H9 (cell line): ENCODE measurements at regions not wholly inside any gene's neighbourhood (a gene's known extent, or its start where the extent isn't known, plus 50 kb on each side); places are given as distances from the start of the nearest gene placed in this dataset.

Experiments
- DNase-seq: peaks from one replicate; pipeline ENCODE4 v3.0.0-alpha.2; 2017
- H2AFZ ChIP-seq: one replicate; pipeline ENCODE4 v1.6.1; 2013; ENCODE audit warnings: mild to moderate bottlenecking, low read length, control low read depth, moderate library complexity
- H2AK5ac ChIP-seq: 2 replicates; pipeline ENCODE4 v1.6.1; 2013; ENCODE audit warnings: low read length, control low read depth, mixed read lengths; ENCODE audit not compliant: insufficient read length
- H2BK120ac ChIP-seq: one replicate; pipeline ENCODE4 v1.6.1; 2013; ENCODE audit warnings: low read depth, mild to moderate bottlenecking, low read length, control low read depth, inconsistent platforms; ENCODE audit not compliant: poor library complexity, severe bottlenecking
- H2BK12ac ChIP-seq: 2 replicates; pipeline ENCODE4 v1.6.1; 2013; ENCODE audit warnings: low read length, control low read depth, mixed read lengths, low read depth; ENCODE audit not compliant: insufficient read length
- H2BK15ac ChIP-seq: 2 replicates; pipeline ENCODE4 v1.6.1; 2013; ENCODE audit warnings: low read depth, low read length, control low read depth
- H2BK20ac ChIP-seq: one replicate; pipeline ENCODE4 v1.6.1; 2013; ENCODE audit warnings: low read depth, mild to moderate bottlenecking, low read length, control low read depth, inconsistent platforms; ENCODE audit not compliant: poor library complexity, severe bottlenecking
- H2BK5ac ChIP-seq: 2 replicates; pipeline ENCODE4 v1.6.1; 2013; ENCODE audit warnings: low read length, control low read depth, mixed read lengths; ENCODE audit not compliant: insufficient read length
- H3K14ac ChIP-seq: 2 replicates; pipeline ENCODE4 v1.6.1; 2013; ENCODE audit warnings: low read length, control low read depth; ENCODE audit not compliant: insufficient read depth
- H3K18ac ChIP-seq: 2 replicates; pipeline ENCODE4 v1.6.1; 2013; ENCODE audit warnings: low read depth, mild to moderate bottlenecking, mixed read lengths, low read length, control low read depth; ENCODE audit not compliant: insufficient read length
- H3K23ac ChIP-seq: 2 replicates; pipeline ENCODE4 v1.6.1; 2013; ENCODE audit warnings: low read length, control low read depth, mixed read lengths, low read depth; ENCODE audit not compliant: insufficient read length
- H3K23me2 ChIP-seq: 2 replicates; pipeline ENCODE4 v1.6.1; 2013; ENCODE audit warnings: low read depth, mild to moderate bottlenecking, mixed read lengths, low read length, control low read depth; ENCODE audit not compliant: insufficient read length, poor library complexity, severe bottlenecking
- H3K27ac ChIP-seq: 2 replicates; pipeline ENCODE4 v1.5.1; 2013; ENCODE audit warnings: low read length, control low read depth, mixed read lengths, low read depth; ENCODE audit not compliant: insufficient read length
- H3K27me3 ChIP-seq: 2 replicates; pipeline ENCODE4 v1.6.1; 2013; ENCODE audit warnings: low read length, control low read depth, inconsistent platforms; ENCODE audit not compliant: insufficient read depth
- H3K4ac ChIP-seq: 2 replicates; pipeline ENCODE4 v1.6.1; 2013; ENCODE audit warnings: low read depth, mild to moderate bottlenecking, control low read depth, inconsistent platforms, low read length, moderate library complexity
- H3K4me1 ChIP-seq: 2 replicates; pipeline ENCODE4 v1.6.1; 2013; ENCODE audit warnings: low read length, control low read depth, inconsistent platforms; ENCODE audit not compliant: insufficient read depth
- H3K4me2 ChIP-seq: 2 replicates; pipeline ENCODE4 v1.6.1; 2013; ENCODE audit warnings: low read length, control low read depth, mixed read lengths; ENCODE audit not compliant: insufficient read length, insufficient read depth
- H3K56ac ChIP-seq: 2 replicates; pipeline ENCODE4 v1.6.1; 2013; ENCODE audit warnings: low read depth, mild to moderate bottlenecking, mixed read lengths, low read length, control low read depth; ENCODE audit not compliant: insufficient read length
- H3K79me1 ChIP-seq: 2 replicates; pipeline ENCODE4 v1.6.1; 2013; ENCODE audit warnings: low read depth, mild to moderate bottlenecking, moderate library complexity, low read length, control low read depth, inconsistent platforms; ENCODE audit not compliant: insufficient read depth, poor library complexity, severe bottlenecking
- H3K79me2 ChIP-seq: 2 replicates; pipeline ENCODE4 v1.6.1; 2013; ENCODE audit warnings: low read length, control low read depth, inconsistent platforms; ENCODE audit not compliant: insufficient read depth
- H3K9ac ChIP-seq: 2 replicates; pipeline ENCODE4 v1.6.1; 2013; ENCODE audit warnings: low read length, control low read depth, mixed read lengths; ENCODE audit not compliant: insufficient read length; ENCODE audit errors: extremely low read depth
- H3K9me3 ChIP-seq: one replicate; pipeline ENCODE4 v1.6.1; 2013; ENCODE audit warnings: low read depth, low read length, inconsistent platforms; ENCODE audit not compliant: control insufficient read depth
- H3T11ph ChIP-seq: one replicate; pipeline ENCODE4 v1.6.1; 2013; ENCODE audit warnings: mild to moderate bottlenecking, low read length, control low read depth, inconsistent platforms
- H4K20me1 ChIP-seq: one replicate; pipeline ENCODE4 v1.6.1; 2013; ENCODE audit not compliant: control insufficient read depth, insufficient read length, insufficient read depth
- H4K5ac ChIP-seq: 2 replicates; pipeline ENCODE4 v1.6.1; 2013; ENCODE audit warnings: low read depth, mild to moderate bottlenecking, mixed read lengths, low read length, control low read depth; ENCODE audit not compliant: insufficient read length
- H4K8ac ChIP-seq: replicated peaks from 2 replicates; pipeline ENCODE4 v1.6.1; 2013; ENCODE audit warnings: low read length, control low read depth, mixed read lengths, low read depth; ENCODE audit not compliant: insufficient read length
- H4K91ac ChIP-seq: 2 replicates; pipeline ENCODE4 v1.6.1; 2013; ENCODE audit warnings: low read depth, mild to moderate bottlenecking, moderate library complexity, mixed read lengths, low read length, control low read depth; ENCODE audit not compliant: insufficient read length
- H3K27ac Mint-ChIP-seq, 3 experiments: 2 replicates in 2 of 3; 3 replicates in 1 of 3; pipeline ENCODE4 v1.8.0; 2020 to 2021; ENCODE audit warnings: mixed read lengths in 3 of 3, mild to moderate bottlenecking in 1 of 3, moderate library complexity in 1 of 3
- H3K27me3 Mint-ChIP-seq: 2 replicates; pipeline ENCODE4 v1.8.0; 2021; ENCODE audit warnings: low read depth, mild to moderate bottlenecking, moderate library complexity, mixed read lengths
- H3K36me3 Mint-ChIP-seq, 3 experiments: 2 replicates in 2 of 3; 3 replicates in 1 of 3; pipeline ENCODE4 v1.8.0; 2020 to 2021; ENCODE audit warnings: low read depth in 3 of 3, mixed read lengths in 3 of 3; ENCODE audit not compliant: insufficient read depth in 1 of 3
- H3K4me1 Mint-ChIP-seq, 2 experiments: 2 replicates each; pipeline ENCODE4 v1.8.0; 2020; ENCODE audit warnings: mixed read lengths in 2 of 2
- H3K4me3 Mint-ChIP-seq, 2 experiments: 2 replicates in 1 of 2; 3 replicates in 1 of 2; pipeline ENCODE4 v1.8.0; 2020 to 2021; ENCODE audit warnings: mild to moderate bottlenecking in 2 of 2, mixed read lengths in 2 of 2, moderate library complexity in 1 of 2
- H3K9me3 Mint-ChIP-seq, 2 experiments: 2 replicates in 1 of 2; 3 replicates in 1 of 2; pipeline ENCODE4 v1.8.0; 2020; ENCODE audit warnings: mild to moderate bottlenecking in 2 of 2, mixed read lengths in 2 of 2, moderate library complexity in 1 of 2
- WGBS: extraction: QIAGEN DNeasy Blood & Tissue Kit; methylation state at CpG from one replicate; pipeline ENCODE4 v1.1.7; 2013; ENCODE audit warnings: missing lambda C conversion rate, low lambda C conversion rate, mixed read lengths; ENCODE audit not compliant: insufficient read length; ENCODE audit errors: extremely low coverage; 5-methylcytosine and 5-hydroxymethylcytosine counted together
- TF ChIP-seq, protein P1 (sequence below): fragments of 200-600 bp; sonication (generic); conservative IDR thresholded peaks from 3 replicates; pipeline ENCODE4 v1.8.0; 2021; ENCODE audit warnings: antibody characterized with exemption, mild to moderate bottlenecking

- Histone ChIP-seq H3K56ac (no peak overlapping the region), H2BK20ac (no peak overlapping the region), H3K27me3 (no peaks in the 10 kb centered on the region), H4K91ac (no peak overlapping the region), H3K79me2 (no peaks in the 10 kb centered on the region), H3K4ac (no peak overlapping the region), H3K9me3 (no peaks in the 10 kb centered on the region), H3K4me1 (peaks cover 3% of the 10 kb centered on the region; the same call in 1 of the 2 replicates), H3K23ac (no peak overlapping the region), H2AFZ (no peak overlapping the region), H3K4me2 (no peak overlapping the region), H2BK120ac (no peak overlapping the region), H4K8ac (no peak overlapping the region), H3K23me2 (no peaks in the 10 kb centered on the region), H2BK5ac (no peak overlapping the region), H3K9ac (no peak overlapping the region), H3T11ph (no peak overlapping the region), H3K14ac (no peak overlapping the region), H2BK12ac (no peak overlapping the region), H3K27ac (no peak overlapping the region), H2BK15ac (no peak overlapping the region), H2AK5ac (no peak overlapping the region), H3K79me1 (no peaks in the 10 kb centered on the region), H3K18ac (no peak overlapping the region), H4K20me1 (no peaks in the 10 kb centered on the region), H4K5ac (no peak overlapping the region)
- no CpG with 5 or more reads among the region's 3 CpGs for WGBS
- Mint-ChIP-seq H3K4me1 (peaks cover 21% of the 10 kb centered on the region in 2 experiments), H3K4me3 (no peak overlapping the region), H3K27me3 (no peaks in the 10 kb centered on the region), H3K27ac (no peak overlapping the region), H3K36me3 (no peaks in the 10 kb centered on the region), H3K9me3 (no peaks in the 10 kb centered on the region)
- no peak for DNase-seq
- TF ChIP-seq, protein P1, sequence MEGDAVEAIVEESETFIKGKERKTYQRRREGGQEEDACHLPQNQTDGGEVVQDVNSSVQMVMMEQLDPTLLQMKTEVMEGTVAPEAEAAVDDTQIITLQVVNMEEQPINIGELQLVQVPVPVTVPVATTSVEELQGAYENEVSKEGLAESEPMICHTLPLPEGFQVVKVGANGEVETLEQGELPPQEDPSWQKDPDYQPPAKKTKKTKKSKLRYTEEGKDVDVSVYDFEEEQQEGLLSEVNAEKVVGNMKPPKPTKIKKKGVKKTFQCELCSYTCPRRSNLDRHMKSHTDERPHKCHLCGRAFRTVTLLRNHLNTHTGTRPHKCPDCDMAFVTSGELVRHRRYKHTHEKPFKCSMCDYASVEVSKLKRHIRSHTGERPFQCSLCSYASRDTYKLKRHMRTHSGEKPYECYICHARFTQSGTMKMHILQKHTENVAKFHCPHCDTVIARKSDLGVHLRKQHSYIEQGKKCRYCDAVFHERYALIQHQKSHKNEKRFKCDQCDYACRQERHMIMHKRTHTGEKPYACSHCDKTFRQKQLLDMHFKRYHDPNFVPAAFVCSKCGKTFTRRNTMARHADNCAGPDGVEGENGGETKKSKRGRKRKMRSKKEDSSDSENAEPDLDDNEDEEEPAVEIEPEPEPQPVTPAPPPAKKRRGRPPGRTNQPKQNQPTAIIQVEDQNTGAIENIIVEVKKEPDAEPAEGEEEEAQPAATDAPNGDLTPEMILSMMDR = no peak
Observed at GRCh38 chr2:168338292-168338691, 90.9 kb upstream of the STK39 start.
